SW480 (cell line): ENCODE measurements at regions not wholly inside any gene's neighbourhood (a gene's known extent, or its start where the extent isn't known, plus 50 kb on each side); places are given as distances from the start of the nearest gene placed in this dataset.

ENCODE experiments used
- DNase-seq: peaks from one replicate; pipeline ENCODE4 v3.0.0-alpha.2; 2016; ENCODE audit warnings: low spot score

DNA sequence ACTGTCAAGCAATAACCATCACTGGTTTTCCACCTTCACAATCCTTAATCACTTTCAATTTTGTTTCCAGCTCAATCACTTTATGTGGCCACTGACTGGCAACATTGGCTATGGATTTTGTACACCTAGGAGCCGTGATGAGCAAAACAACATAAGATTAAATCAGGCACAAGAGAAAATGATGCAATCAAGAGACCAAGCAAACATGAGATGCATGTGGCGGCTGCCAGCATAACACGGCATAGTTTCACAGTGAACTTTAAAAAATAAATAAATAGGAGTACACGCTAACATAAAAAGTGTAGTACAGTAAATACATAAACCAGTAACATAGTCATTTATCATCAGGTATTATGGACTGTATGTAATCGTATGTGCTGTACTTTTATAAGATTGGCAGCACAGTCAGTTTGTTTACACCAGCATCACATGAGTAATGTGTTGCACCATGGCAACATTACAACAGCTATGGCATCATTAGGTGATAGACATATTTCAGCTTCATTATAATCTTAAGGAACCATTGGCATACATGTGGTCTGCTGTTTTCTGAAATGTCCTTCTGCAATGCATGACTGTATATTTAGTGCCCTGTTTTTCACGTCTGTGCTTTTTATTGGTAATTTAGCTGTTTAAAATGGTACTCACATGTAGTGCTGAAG, 83.3 kb upstream of the PRDM11 start:
- DNase-seq = no peak

DNA sequence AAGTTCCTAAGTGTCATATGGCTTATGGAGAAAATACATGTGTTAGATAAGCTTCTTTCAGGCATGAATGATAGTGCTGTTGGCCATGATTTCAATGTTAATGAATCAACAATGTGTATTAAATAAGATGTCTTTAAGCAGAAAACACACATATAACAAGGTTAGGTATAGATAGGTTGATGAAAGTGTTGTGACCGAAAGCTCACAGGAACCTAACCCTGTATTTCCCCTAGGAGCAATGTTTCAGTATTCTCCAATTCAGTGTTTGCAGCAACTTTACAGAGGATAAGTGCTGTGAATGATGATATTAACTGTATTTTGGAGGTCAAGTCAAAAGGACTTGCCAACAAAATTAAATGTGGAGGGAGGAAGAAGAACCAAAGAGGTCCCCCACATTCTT, 82.8 kb upstream of the PRDM11 start:
- DNase-seq = no peak

DNA sequence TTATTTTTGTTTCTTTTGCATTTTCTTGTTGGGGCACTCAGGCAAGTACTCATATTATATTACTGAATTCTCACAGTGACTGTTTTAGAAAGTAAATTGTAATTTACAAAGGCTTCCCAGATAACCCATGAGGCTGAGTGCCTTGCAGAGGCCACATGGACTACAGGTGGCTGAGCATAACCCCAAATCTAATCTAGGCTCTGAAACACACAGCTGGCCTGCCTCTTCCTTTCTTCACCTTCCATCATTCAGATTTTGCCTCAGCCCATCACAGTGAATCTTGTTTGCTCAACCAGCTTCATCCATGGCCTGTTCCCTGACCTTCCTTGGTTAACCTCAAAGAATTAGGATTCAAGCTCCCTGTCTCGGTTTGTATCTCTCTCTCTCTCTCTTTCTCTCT, 78.5 kb upstream of the PRDM11 start:
- DNase-seq = no peak

DNA sequence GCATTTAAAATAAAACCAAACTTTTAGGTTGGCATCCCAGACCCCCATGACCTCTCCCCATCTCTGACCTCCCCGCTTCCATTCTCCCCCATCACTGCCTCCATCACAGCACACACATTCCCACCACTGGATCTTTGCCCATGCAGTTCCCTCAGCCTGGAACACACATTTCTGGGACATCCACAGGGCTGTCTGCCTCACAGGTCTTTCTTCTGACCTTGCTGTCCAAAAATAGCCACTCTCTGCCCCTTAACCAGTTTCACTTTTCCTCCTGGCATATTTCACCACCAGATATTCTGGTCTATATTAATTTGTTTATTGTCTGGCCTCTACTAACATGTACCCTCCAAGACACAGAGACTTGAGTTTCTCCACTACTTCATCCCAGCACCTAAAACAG, 75.2 kb upstream of the PRDM11 start:
- no peak for DNase-seq

DNA sequence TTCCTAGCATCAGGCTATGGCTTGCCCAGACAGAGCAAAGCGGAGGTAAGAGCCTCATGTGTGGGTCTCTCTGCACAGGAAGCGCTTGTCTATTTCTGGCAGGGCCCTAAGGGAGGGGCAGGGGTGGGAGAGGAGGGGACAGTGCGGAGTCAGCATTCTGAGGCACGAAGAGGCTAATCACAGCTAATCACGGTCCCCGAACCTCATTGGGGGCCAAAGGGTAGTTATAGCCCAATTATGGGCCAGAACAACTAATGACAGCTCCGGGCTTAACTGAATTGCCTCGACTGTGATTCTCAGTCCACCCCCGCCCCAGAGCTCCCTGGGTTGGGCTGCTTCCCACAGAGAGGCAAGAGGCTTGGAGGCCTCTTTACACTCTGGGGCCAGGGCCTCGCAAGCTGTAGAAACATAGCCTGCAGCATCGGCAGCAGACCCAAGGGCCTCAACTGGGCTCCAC, 72.7 kb upstream of the PRDM11 start:
- no peak for DNase-seq

DNA sequence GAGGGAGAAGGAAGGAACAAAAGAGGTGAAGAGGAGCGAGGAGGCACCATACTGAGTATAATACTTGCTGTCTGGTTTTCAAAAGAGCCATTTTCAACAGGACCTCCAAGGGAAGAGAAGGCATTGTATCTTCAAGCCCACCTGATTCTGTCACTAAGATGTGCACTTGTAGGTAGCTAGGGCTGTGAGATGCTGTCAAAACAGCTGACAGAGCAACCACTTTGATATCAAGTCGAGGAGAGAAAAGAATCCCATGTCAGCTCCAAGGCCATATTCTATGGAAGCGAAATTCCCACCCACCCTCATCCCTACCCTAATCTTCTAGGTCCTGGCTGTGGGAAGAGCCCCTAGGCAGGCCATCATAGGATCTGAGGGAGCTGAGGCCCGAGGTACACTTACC, 70.9 kb upstream of the PRDM11 start:
- no peak for DNase-seq

DNA sequence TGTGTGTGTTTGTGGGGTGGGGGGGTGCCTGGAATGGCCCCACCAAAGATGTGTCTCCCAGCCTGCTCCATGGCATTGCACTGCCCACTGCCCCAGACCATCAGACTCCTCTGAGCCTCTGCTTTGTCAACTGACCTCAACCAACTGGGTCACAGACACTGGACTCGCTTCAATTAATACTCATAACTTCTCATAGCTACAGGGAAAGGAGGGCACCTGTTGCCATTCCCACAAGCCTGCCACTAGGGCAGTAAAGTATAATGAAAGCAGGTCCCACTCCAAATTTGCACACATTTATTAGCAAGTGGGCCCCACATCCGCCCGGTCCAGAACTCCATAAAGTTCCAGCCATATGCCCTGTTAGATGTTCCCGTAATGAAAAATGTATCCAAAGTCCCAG, 70.5 kb upstream of the PRDM11 start:
- no peak for DNase-seq

DNA sequence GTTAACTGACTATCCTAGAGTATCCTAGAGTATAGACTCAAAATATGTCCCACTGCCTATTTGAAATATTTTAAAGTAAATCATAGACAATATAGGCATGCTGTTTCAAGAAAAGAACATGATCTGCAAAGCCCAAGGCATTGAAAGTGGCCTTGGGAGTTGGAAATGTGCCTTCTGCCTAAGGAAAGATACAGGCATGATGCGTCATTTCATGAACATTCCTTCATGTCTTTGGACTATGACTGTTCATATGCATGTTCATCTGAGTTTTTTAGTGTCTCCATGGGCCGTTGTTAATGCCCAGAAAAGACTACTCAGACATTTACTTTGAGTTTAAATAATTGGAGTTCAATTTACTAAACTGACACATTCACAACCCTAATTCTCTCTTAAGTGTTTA, 69.7 kb upstream of the PRDM11 start:
- no peak for DNase-seq

DNA sequence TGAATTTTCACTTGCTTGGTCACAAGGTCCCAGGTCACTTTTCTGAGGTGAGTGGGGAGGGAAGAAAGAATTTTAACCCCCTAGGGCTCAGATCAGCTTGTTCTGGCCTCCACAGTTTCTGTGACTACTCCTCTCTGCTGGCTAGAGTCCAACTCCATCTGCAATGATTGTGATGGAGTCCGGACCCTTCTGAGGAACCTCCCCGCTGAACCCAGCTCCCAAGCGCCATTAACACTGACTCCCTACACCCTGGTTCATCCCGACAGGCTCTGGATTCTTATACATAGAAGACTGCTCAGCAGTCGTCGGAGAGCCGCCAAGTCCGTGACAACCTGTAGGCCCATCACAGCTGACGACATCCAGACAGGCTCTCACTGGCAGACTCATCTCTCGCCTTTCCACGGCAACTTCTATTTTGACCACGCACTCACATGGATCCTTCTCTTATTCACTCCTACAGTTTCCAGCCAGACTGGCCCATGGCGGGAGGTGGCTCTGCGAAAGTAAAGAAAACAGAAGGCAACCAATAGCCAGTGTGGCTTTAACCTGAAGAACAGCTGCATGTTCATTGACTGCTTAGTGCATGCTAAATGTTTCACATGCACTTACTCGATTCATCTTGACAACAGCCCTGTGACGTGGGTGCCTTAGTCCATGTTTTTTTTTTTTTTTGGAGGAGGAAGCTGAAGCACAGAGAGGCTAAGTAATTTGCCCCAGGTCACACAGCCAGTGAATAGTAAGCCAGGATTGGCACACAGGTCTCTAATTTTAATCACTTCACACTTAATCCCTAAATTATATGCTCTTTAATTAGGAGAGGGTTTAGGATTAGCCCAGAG, 68.0 kb upstream of the PRDM11 start:
- no peak for DNase-seq

DNA sequence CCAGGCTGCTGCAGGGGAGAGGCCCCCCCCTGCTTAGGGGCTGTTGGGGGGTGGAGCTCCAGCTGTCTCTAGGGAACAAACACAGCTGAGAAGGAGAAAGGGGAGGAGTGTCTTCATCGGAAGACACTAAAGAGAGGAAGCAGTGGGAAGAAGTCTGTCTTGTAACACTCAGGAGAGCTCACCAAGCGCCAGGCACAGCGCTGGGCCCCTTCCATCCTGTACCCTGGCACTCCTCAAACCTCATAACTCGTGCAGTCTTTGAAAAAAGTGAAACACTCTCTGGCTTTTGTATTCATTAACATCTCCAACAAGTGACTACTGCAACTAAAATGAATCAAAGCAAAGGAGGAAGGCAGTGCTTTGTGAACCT, 67.4 kb upstream of the PRDM11 start:
- no peak for DNase-seq

DNA sequence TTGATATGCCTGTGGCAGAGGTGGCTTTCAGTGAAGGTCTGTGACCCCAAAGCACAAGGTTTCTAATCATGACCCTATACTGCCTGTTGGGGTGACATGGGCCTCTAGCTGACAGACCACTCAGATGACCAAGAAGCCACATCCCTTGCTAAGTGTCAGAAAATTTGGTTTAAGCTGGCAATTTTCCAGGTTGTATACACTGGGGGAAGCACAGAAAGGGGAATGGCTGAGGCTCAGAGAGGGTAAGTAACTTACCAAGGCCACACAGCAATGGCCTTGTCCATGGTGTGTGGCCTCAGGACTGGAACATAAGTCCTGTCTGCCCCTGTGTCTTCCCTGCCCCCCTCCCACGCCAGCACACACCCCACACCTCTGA, 66.9 kb upstream of the PRDM11 start:
- no peak for DNase-seq

DNA sequence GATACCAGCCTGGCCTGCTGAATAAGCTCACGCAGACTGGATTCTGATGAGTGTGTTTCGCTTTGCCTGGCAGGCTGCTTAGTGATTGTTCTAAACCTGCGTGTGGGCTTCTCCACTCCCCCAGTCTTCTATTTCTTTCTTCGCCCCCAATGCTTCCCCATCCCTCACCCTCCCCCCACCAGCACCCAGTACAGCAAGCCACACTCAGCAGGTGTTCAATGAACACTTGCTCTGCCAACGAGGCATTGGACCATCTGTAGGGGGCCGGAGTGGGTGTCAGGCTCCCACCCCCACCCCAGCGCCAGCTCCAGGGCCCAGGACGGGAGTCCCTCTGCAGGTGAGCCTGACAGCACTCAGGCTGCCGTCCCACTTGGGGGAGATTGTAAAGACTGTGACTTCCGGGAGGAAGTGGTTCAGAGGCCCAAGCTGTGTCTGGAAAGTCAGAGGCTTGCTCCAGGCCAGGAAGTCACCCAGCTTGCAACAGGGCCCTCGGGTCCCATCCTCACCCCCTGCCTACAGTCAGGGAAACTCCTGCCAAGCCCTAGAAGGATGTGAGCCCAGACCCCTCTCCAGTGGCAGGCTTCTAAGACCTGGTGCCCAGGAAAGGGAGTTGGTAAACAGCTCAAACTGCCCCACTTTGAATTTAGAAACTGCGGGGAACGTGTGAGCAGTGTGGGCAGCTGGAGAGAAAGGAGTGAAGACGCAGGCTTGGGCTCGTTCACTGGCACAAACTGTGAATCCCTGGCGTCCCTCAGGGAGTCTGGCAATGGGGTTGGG, 66.3 kb upstream of the PRDM11 start:
- no peak for DNase-seq

DNA sequence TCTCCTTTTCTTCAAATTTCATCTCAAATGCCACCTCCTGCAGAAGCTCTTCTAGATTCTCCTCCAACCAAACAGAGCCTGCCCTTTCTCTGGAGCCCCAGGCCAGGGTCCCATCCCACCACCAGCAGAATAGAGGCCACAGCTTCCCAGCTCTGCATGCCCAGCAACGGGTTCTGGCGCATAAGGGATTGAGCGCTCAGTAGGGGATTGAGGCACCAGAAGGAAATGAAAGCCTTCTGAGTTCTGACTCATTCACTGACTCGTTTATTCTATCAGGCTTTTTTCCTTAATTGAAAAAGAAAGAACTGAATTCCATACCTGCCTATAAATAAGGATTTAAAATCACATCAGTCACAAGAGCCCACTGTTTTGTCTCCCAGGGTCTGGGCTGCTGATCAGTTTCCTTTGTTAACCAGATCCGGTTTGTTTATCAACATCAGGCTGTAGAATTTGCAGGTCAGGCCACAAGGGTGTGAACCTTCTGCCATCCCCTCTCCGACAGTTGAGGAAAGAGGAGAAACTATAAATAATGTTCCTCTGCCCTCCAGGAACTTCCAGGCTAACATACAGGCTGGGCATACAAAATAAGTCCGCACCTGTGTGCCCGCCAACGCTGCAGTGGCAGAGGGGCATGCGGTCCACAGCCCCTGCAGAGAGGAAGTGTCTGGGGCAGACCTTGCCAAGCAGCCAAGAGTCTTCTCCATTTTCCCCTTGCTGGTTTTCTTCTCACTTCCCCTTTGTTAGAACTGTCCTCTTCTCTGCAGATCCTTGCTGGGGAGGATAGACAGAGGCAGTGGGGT, 63.5 kb upstream of the PRDM11 start:
- DNase-seq = no peak

DNA sequence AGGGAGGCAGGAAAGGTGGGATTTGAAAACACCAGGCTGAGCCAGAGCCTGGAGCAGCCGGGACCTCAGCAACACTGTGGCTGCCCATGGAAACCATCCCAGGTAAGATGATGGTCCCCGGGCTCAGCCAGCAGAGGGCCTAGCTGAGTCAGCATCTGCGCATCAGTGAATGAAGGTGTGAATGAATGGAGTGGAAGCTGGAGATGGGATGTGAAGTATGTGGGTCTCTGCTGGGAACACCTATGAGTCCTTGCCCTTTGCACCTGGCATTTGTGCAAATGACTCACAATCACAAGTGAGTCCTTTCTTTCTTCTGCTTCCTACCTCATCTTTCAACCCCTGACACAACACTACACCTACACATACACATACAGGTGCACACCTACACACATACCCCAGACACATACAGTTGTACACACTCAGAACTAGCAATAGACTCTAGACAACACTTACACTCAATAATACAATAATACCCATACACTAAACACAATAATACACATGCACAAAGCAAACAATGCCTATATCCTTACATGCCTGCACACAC, 62.8 kb upstream of the PRDM11 start:
- peak; percentile 31 for DNase-seq

DNA sequence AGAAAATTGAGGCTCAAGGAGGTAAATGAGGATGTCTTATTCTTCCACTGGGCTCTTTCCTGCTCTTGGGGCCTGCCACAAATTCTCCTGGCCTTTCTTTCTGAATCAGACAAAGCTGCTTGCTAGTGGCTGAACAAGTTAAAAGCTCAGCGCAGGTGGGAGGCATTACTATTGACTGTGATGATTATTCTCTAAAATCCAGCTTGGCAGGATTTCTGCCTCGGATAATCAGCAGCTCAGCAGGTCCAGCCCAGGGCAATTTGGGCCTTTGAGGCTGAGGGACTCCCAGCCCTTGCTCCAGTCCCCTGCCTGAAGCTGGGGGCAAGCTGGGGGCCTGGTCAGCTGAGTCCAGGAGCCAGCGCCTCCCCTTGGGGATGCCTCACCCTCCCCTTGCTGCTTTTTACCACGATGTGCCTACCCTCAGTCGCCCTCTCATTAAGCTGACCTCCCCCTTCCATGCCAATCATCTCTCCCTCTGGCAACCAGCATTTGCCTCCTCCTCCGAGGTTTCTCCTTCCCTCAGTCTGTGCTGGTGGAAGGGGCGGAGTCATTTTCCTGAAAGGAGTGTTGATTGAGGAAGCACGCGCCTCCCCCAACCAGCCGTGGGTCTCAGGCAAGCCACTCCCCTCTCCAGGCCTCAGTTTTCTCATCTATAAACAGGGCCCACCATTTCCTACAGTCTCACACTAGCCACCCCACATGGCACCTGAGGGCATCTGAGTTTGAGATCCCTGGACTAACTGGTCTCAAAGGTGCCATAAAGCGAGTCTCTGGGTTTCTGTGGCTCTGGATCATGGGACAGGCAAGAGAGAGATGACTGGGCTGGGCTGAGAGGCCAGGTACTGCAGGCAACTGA, 60.6 kb upstream of the PRDM11 start:
- no peak for DNase-seq

DNA sequence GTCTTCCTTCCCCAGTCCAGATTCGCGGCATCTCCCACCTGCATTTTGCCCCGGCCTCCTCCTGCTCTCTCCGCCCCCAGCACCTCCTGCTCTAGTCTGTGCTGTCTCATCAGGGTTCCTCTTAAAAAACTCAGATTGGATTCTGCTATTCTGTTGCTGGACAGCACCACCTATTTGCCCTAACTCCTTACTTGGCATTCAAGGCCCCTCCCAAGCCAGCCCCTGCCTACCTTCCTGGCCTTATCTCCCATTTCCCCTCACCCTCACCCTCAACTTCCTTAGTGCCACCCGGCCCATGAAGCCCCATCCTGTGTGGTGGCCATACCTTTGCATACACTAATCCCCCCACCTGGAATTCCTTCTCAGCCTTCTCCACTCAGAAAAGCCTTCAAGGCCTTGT, 59.9 kb upstream of the PRDM11 start:
- no peak for DNase-seq

DNA sequence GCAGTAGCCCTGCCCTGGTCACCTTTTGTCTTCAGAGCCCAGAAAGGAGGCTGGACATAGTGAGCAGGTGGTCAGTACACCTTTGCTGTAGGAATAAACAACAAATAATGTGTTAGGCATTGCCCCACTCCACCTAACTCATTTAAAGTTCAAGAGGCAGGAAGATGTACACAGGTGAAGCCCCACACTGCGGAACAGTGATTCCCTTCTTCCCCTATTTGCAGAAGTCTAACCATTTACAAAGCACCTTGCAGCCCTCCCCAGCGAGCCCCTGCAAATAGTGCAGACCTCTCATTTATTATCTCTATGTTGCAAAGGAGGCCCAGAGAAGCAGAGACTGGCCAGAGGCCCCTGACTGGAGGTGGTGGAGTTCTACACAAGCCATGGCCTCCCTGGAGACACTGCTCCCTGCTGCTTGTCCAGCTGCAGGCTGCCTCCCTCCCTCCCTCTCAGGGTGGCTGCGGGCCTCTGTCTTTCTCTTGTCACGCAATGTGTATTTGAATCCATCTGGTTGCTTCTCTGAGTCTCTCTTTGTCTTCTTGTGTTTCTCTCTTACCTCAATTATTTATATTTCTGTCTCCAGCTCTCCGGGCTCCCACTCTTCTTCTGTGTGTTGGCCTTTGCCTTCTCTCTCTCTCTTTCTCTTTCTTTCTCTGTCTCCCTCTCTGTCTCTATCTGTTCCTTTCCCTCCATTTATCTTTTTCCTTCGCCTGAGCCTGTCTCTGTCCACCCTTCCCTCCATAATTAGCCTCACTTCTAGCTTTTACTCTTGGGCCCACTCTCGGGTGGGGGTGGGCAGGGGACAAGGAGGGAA, 59.1 kb upstream of the PRDM11 start:
- no peak for DNase-seq

DNA sequence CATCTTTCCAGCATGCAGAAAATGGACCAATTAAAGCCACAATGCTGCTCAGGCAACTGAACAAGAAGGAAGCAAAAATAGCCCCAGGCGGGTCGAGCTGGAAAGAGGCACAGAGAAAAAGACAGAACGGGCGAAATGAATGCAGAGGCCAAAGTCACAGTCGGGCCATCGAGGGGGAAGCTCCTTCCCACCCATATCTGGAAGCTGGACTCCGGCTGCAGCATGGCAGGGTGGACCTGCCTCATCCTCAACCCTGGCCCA, 58.6 kb upstream of the PRDM11 start:
- no peak for DNase-seq

DNA sequence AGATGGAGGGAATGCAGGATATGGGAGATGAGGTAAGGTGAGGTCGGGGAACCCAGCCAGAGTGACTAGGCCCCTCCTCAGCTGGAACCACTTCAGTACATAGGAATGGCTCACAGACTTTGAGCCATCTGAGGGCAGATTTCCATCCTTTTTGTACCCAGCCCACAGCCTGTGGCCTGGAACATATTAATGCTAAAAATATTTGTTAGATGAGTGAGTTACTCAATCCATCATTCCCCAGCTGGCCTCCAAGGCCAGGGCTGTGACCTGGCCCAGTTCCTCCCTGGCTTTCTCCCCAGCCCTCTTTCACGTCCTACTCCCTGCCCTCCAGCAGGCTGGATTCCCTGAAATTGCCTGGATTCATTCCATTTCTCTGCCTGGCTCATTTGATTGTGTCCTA, 57.2 kb upstream of the PRDM11 start:
- no peak for DNase-seq
